Testis (tissue), 2 donors: ENCODE measurements at regions not wholly inside any gene's neighbourhood (a gene's known extent, or its start where the extent isn't known, plus 50 kb on each side); places are given as distances from the start of the nearest gene placed in this dataset.

Experiments
- DNase-seq: peaks from one replicate; pipeline ENCODE4 v3.0.0-alpha.2; 2019
- H3K27ac ChIP-seq, 2 donors: fragments of 200-600 bp; sonication (generic); one replicate each; pipeline ENCODE4 v1.5.1; 2019
- H3K27me3 ChIP-seq: fragments of 200-600 bp; sonication (generic); one replicate; pipeline ENCODE4 v1.5.1; 2019
- H3K36me3 ChIP-seq: fragments of 200-600 bp; sonication (generic); one replicate; pipeline ENCODE4 v1.5.1; 2017; ENCODE audit warnings: low read depth; ENCODE audit errors: missing control alignments
- H3K4me1 ChIP-seq: fragments of 200-600 bp; sonication (generic); one replicate; pipeline ENCODE4 v1.5.1; 2019
- H3K4me3 ChIP-seq, 2 donors: fragments of 200-600 bp; sonication (generic); one replicate each; pipeline ENCODE4 v1.5.1; 2017 to 2019
- H3K9me3 ChIP-seq: fragments of 200-600 bp; sonication (generic); one replicate; pipeline ENCODE4 v1.5.1; 2017
- CTCF ChIP-seq, 3 experiments: fragments of 450-650 bp in 2 of 3; fragments of 200-600 bp in 1 of 3; sonication (generic) in 1 of 3; IDR thresholded peaks; one replicate each; pipeline ENCODE4 v1.5.1; 2016 to 2019; ENCODE audit warnings: antibody characterized with exemption in 3 of 3, mild to moderate bottlenecking in 2 of 3, moderate library complexity in 1 of 3
- POLR2A ChIP-seq: fragments of 450-650 bp; IDR thresholded peaks from one replicate; pipeline ENCODE4 v1.6.1; 2017; ENCODE audit warnings: antibody characterized with exemption, mild to moderate bottlenecking, moderate library complexity
- WGBS, 2 donors: methylation state at CpG; one replicate each; pipeline ENCODE4 v1.1.5; 2018; 5-methylcytosine and 5-hydroxymethylcytosine counted together
- intact Hi-C: fragments of 100-400 bp; cut with DNase I; formaldehyde crosslinking; loops from one replicate; pipeline ENCODE4 v1.15.1; 2023; ENCODE audit warnings: low total_unique reads

- Histone ChIP-seq H3K4me3 (no peak overlapping the region), H3K9me3 (no peaks in the 10 kb centered on the region), H3K27me3 (no peaks in the 10 kb centered on the region), H3K4me1 (no peaks in the 10 kb centered on the region), H3K27ac (no peak overlapping the region), H3K36me3 (no peaks in the 10 kb centered on the region)
- 85 to 88% methylated on average over 1 of the region's 1 CpG for WGBS, 2 donors
- no peak for TF ChIP-seq CTCF (IDR thresholded peaks at IDR 0.05)
- no peak for TF ChIP-seq POLR2A
- no peak for DNase-seq
- intact Hi-C loops = no loop called here
Measured at GRCh38 chr7:19247017-19247416, 101.8 kb upstream of the FERD3L start.

- whole genome bisulfite sequencing, 2 donors = 79 to 88% methylated on average over 2 of the region's 2 CpGs
- Histone ChIP-seq H3K4me3 (no peak overlapping the region), H3K36me3 (no peaks in the 10 kb centered on the region), H3K27me3 (no peaks in the 10 kb centered on the region), H3K27ac (no peak overlapping the region), H3K9me3 (no peaks in the 10 kb centered on the region), H3K4me1 (no peaks in the 10 kb centered on the region)
- DNase-seq = no peak
- TF ChIP-seq CTCF (IDR thresholded peaks at IDR 0.05) (no peak), POLR2A (no peak)
- intact Hi-C loops = no loop called here
Measured at GRCh38 chr7:19242246-19242645, 97.0 kb upstream of the FERD3L start.

GRCh38 chr7:19239951-19240350 is 94.7 kb upstream of the FERD3L start:
- H3K27ac ChIP-seq = no peak overlapping the region
- no peaks in the 10 kb centered on the region for H3K9me3 ChIP-seq
- DNase-seq = no peak
- 93 to 97% methylated on average over 3 of the region's 3 CpGs for WGBS, 2 donors
- H3K4me3 ChIP-seq = no peak overlapping the region
- H3K4me1 ChIP-seq = no peaks in the 10 kb centered on the region
- no peak for TF ChIP-seq POLR2A
- intact Hi-C loops = no loop called here
- H3K36me3 ChIP-seq = no peaks in the 10 kb centered on the region
- H3K27me3 ChIP-seq = no peaks in the 10 kb centered on the region

GRCh38 chr7:19235680-19236079 is 90.5 kb upstream of the FERD3L start:
- 89 to 94% methylated on average over 5 of the region's 5 CpGs for WGBS, 2 donors
- intact Hi-C loops = no loop called here
- Histone ChIP-seq H3K4me1 (no peaks in the 10 kb centered on the region), H3K4me3 (no peak overlapping the region), H3K27ac (no peak overlapping the region), H3K27me3 (no peaks in the 10 kb centered on the region), H3K36me3 (no peaks in the 10 kb centered on the region), H3K9me3 (no peaks in the 10 kb centered on the region)
- DNase-seq = no peak
- TF ChIP-seq POLR2A (no peak), CTCF (IDR thresholded peaks at IDR 0.05) (no peak)

GRCh38 chr7:19224951-19225350 is 79.7 kb upstream of the FERD3L start:
- H3K4me1 ChIP-seq = no peaks in the 10 kb centered on the region
- H3K27ac ChIP-seq = no peak overlapping the region
- H3K9me3 ChIP-seq = no peaks in the 10 kb centered on the region
- H3K27me3 ChIP-seq = no peaks in the 10 kb centered on the region
- WGBS, 2 donors = 39 to 46% methylated on average over 2 of the region's 2 CpGs
- H3K4me3 ChIP-seq = no peak overlapping the region
- TF ChIP-seq POLR2A (no peak), CTCF (IDR thresholded peaks at IDR 0.05) (no peak)
- DNase-seq = no peak
- H3K36me3 ChIP-seq = no peaks in the 10 kb centered on the region
- intact Hi-C loops = no loop called here
